ENCODE measurements at regions not wholly inside any gene's neighbourhood (a gene's known extent, or its start where the extent isn't known, plus 50 kb on each side); places are given as distances from the start of the nearest gene placed in this dataset.
"Not testable (repeated sequence)": the region's sequence is repeated elsewhere in the genome, so short reads cannot be mapped to it uniquely, and the experiment has no call there.

- H2AFZ ChIP-seq: peak overlapping the region; percentile 13
- H3K36me3 ChIP-seq (replicated peaks; ENCODE audit: insufficient read depth, low read depth): no peaks in the 10 kb centered on the region
- no peak for DNase-seq (ENCODE audit: low spot score)
- no peak overlapping the region for H3K4me2 ChIP-seq
- H4K20me1 ChIP-seq (ENCODE audit: insufficient read depth, poor library complexity, severe bottlenecking): no peaks in the 10 kb centered on the region
- TF ChIP-seq CTCF (IDR thresholded peaks at IDR 0.05; ENCODE audit: poor library complexity): peak; percentile 16
- no peak for TF ChIP-seq EZH2 (IDR thresholded peaks at IDR 0.05; ENCODE audit: borderline replicate concordance)
- H3K9me3 ChIP-seq (ENCODE audit: low read depth): no peaks in the 10 kb centered on the region
- no peaks in the 10 kb centered on the region for H3K79me2 ChIP-seq
- no peak overlapping the region for H3K27ac ChIP-seq
- H3K27me3 ChIP-seq: no peaks in the 10 kb centered on the region
- H3K9me2 ChIP-seq (replicated peaks; ENCODE audit: insufficient read depth): no peaks in the 10 kb centered on the region
- no peak overlapping the region for H3K4me3 ChIP-seq
- H3K4me1 ChIP-seq (ENCODE audit: insufficient read depth): no peaks in the 10 kb centered on the region
- WGBS (ENCODE audit: low lambda C conversion rate, missing lambda C conversion rate): 85% methylated on average over 2 of the region's 2 CpGs
Observed at GRCh38 chr4:114132830-114133229, 153.4 kb upstream of the ARSJ start.

- Histone ChIP-seq H3K9me3 (ENCODE audit: low read depth) (no peaks in the 10 kb centered on the region), H3K36me3 (replicated peaks; ENCODE audit: insufficient read depth, low read depth) (no peaks in the 10 kb centered on the region), H3K79me2 (no peaks in the 10 kb centered on the region), H3K4me3 (no peak overlapping the region), H3K9me2 (replicated peaks; ENCODE audit: insufficient read depth) (no peaks in the 10 kb centered on the region), H3K4me1 (ENCODE audit: insufficient read depth) (no peaks in the 10 kb centered on the region), H3K27me3 (no peaks in the 10 kb centered on the region), H2AFZ (no peak overlapping the region), H4K20me1 (ENCODE audit: insufficient read depth, poor library complexity, severe bottlenecking) (no peaks in the 10 kb centered on the region), H3K27ac (no peak overlapping the region), H3K4me2 (no peak overlapping the region)
- no peak for DNase-seq (ENCODE audit: low spot score)
- TF ChIP-seq CTCF (IDR thresholded peaks at IDR 0.05; ENCODE audit: poor library complexity) (no peak), EZH2 (IDR thresholded peaks at IDR 0.05; ENCODE audit: borderline replicate concordance) (no peak), EZH2phosphoT487 (IDR thresholded peaks at IDR 0.05; ENCODE audit: low read depth, severe bottlenecking, unreplicated experiment) (no peak)
Observed at GRCh38 chr4:114136069-114136468, 156.6 kb upstream of the ARSJ start.

- Histone ChIP-seq H4K20me1 (ENCODE audit: insufficient read depth, poor library complexity, severe bottlenecking) (no peaks in the 10 kb centered on the region), H2AFZ (no peak overlapping the region), H3K36me3 (replicated peaks; ENCODE audit: insufficient read depth, low read depth) (no peaks in the 10 kb centered on the region), H3K4me1 (ENCODE audit: insufficient read depth) (no peaks in the 10 kb centered on the region), H3K4me3 (no peak overlapping the region), H3K9me2 (replicated peaks; ENCODE audit: insufficient read depth) (no peaks in the 10 kb centered on the region), H3K79me2 (no peaks in the 10 kb centered on the region), H3K4me2 (no peak overlapping the region), H3K27ac (no peak overlapping the region), H3K9me3 (ENCODE audit: low read depth) (no peaks in the 10 kb centered on the region), H3K27me3 (no peaks in the 10 kb centered on the region)
- DNase-seq (ENCODE audit: low spot score): no peak
- WGBS (ENCODE audit: low lambda C conversion rate, missing lambda C conversion rate): 98% methylated on average over 2 of the region's 2 CpGs
- TF ChIP-seq EZH2phosphoT487 (IDR thresholded peaks at IDR 0.05; ENCODE audit: low read depth, severe bottlenecking, unreplicated experiment) (no peak), CTCF (IDR thresholded peaks at IDR 0.05; ENCODE audit: poor library complexity) (no peak), EZH2 (IDR thresholded peaks at IDR 0.05; ENCODE audit: borderline replicate concordance) (no peak)
Observed at GRCh38 chr4:114137984-114138383, 158.5 kb upstream of the ARSJ start.

GRCh38 chr4:114146947-114147618, 167.6 kb upstream of the ARSJ start:
- H3K27me3 ChIP-seq: no peaks in the 10 kb centered on the region
- H3K4me1 ChIP-seq (ENCODE audit: insufficient read depth): no peaks in the 10 kb centered on the region
- no peaks in the 10 kb centered on the region for H4K20me1 ChIP-seq (ENCODE audit: insufficient read depth, poor library complexity, severe bottlenecking)
- no peak overlapping the region for H3K4me2 ChIP-seq
- H3K9me3 ChIP-seq (ENCODE audit: low read depth): no peaks in the 10 kb centered on the region
- TF ChIP-seq EZH2 (IDR thresholded peaks at IDR 0.05; ENCODE audit: borderline replicate concordance) (no peak), CTCF (IDR thresholded peaks at IDR 0.05; ENCODE audit: poor library complexity) (no peak), EZH2phosphoT487 (IDR thresholded peaks at IDR 0.05; ENCODE audit: low read depth, severe bottlenecking, unreplicated experiment) (no peak)
- H3K27ac ChIP-seq: no peak overlapping the region
- no peaks in the 10 kb centered on the region for H3K36me3 ChIP-seq (replicated peaks; ENCODE audit: insufficient read depth, low read depth)
- no peaks in the 10 kb centered on the region for H3K9me2 ChIP-seq (replicated peaks; ENCODE audit: insufficient read depth)
- no peak for DNase-seq (ENCODE audit: low spot score)
- 88% methylated on average over 10 of the region's 10 CpGs for WGBS (ENCODE audit: low lambda C conversion rate, missing lambda C conversion rate)
- H2AFZ ChIP-seq: no peak overlapping the region
- no peak overlapping the region for H3K4me3 ChIP-seq
- no peaks in the 10 kb centered on the region for H3K79me2 ChIP-seq

- not testable (repeated sequence) for H3K27me3 ChIP-seq; DNase-seq (ENCODE audit: low spot score); H3K4me2 ChIP-seq; H3K9me3 ChIP-seq (ENCODE audit: low read depth); H3K79me2 ChIP-seq; H3K4me3 ChIP-seq; H3K4me1 ChIP-seq (ENCODE audit: insufficient read depth); H2AFZ ChIP-seq; H3K27ac ChIP-seq; H4K20me1 ChIP-seq (ENCODE audit: insufficient read depth, poor library complexity, severe bottlenecking); H3K36me3 ChIP-seq (replicated peaks; ENCODE audit: insufficient read depth, low read depth); H3K9me2 ChIP-seq (replicated peaks; ENCODE audit: insufficient read depth)
- 92% methylated on average over 17 of the region's 17 CpGs for WGBS (ENCODE audit: low lambda C conversion rate, missing lambda C conversion rate)
Observed at GRCh38 chr4:114147619-114148208, 168.3 kb upstream of the ARSJ start.

Measured in hepatocyte (in vitro differentiated cells).